SIG-M5 treated with dmso at 0.1 percent for 504 hours (cell line): ENCODE measurements at regions not wholly inside any gene's neighbourhood (a gene's known extent, or its start where the extent isn't known, plus 50 kb on each side); places are given as distances from the start of the nearest gene placed in this dataset.

Source experiments
- DNase-seq: peaks from one replicate; lab custom pipeline; 2025; ENCODE audit not compliant: unreplicated experiment; lab: John Stamatoyannopoulos, UW

GRCh38 chr10:35912615-35913569 lies 270.8 kb upstream of the FZD8 start:
- DNase-seq = no peak

GRCh38 chr10:35911954-35912353 lies 269.9 kb upstream of the FZD8 start:
- no peak for DNase-seq

- DNase-seq = no peak
Observed at GRCh38 chr10:35911233-35911632, 269.1 kb upstream of the FZD8 start.

GRCh38 chr10:35910234-35910633 lies 268.1 kb upstream of the FZD8 start:
- no peak for DNase-seq

- no peak for DNase-seq
Observed at GRCh38 chr10:35909121-35909720, 267.1 kb upstream of the FZD8 start.

DNA sequence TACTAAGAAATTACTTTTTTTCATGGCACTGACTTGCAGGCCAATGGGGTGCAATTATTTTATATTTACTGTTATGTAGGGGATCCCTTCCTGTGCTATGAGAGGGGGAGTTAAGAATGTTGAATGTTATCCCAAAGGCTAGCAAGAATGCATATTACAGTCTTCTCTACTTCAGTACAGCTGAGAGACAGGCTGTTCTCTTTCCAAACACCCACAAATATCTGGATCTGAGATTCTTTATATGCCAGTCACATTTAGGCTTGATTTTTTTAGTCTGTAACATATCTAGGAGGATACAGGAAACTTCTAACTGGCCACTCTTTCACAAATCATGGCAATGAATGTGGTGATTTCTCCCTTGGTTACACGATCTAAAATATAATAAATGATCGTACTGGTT lies 266.4 kb upstream of the FZD8 start:
- no peak for DNase-seq

- no peak for DNase-seq
Observed at GRCh38 chr10:35907548-35907947, 265.5 kb upstream of the FZD8 start.

- DNase-seq = no peak
Observed at GRCh38 chr10:35906155-35906554, 264.1 kb upstream of the FZD8 start.

GRCh38 chr10:35903021-35903420 lies 260.9 kb upstream of the FZD8 start:
- no peak for DNase-seq

- DNase-seq = no peak
Observed at GRCh38 chr10:35898716-35899440, 256.8 kb upstream of the FZD8 start.

GRCh38 chr10:35896001-35896400 lies 253.9 kb upstream of the FZD8 start:
- no peak for DNase-seq

- no peak for DNase-seq
Observed at GRCh38 chr10:35895331-35895730, 253.2 kb upstream of the FZD8 start.

- no peak for DNase-seq
Observed at GRCh38 chr10:35892526-35892925, 250.4 kb upstream of the FZD8 start.

GRCh38 chr10:35890676-35891495 lies 248.8 kb upstream of the FZD8 start:
- DNase-seq = no peak

DNA sequence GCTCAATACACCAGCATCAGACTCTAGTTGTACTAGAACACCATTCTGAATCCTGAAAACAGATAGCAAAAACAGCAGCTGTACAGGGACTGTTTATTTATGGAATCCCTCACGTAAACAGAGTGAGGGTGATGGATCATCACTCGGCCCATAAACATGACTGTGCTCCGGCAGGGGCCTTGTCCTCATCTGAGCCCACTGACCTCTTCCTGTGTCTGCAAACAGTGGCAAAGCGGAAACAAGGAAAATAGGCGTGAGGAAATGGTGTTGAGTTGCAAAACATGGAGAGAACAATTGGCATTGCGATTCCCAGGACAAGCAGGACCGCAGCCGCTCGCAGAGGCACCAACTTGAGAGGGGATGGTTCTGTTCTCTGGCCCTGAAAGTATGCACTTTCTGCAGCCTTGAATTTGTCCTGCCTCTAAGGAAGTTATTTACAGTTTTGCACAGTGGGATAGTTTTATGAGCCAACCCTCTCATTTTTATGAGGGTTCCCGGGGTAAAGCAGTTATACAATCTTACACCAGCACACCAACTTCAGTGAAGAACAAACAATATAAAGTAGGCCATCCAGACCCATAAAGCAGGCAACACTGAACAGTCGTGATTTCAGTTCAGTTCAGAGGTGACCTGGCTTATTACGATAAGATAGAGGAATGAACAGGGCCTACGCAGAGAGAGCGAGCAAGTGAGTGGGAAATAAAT lies 248.0 kb upstream of the FZD8 start:
- no peak for DNase-seq

DNA sequence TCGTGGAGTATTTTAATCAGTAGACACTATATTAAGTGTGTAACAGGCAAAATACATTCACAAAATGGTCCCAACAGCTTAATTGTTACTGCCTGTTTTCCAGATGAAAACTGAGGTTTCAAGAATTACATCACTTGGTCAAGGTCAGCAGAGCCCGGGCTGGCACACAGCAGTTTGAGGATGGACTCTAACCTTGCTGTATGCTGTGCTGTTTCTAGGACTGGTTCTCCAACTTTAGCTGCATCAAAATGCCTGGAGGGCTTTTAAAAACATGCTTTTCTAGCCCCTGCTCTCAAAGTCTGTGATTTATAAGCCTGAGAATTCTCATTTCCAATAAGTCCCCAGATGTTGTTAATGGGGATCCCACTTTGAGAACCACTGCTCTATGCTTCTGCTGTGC lies 247.1 kb upstream of the FZD8 start:
- DNase-seq = no peak

GRCh38 chr10:35888400-35888799 lies 246.3 kb upstream of the FZD8 start:
- DNase-seq = no peak

DNA sequence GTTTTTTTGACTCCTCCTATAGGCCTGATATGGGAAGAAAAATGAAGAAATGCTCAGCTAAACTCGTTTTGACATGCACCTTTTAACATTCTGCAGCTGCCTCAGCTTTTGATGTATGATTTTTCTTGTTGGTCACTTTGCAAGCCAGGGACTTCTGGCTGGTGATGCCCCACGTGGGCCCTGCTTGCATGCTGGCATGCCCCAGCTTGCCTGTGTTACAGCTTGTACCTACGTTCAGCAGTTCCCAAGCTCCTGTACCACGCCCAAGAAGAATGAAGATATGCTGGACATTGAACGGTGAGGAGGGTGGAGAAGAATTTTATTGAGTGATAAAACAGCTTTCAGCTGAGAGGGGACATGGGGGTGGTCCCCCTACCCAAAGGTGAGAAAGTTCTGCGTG lies 245.6 kb upstream of the FZD8 start:
- DNase-seq = no peak

DNA sequence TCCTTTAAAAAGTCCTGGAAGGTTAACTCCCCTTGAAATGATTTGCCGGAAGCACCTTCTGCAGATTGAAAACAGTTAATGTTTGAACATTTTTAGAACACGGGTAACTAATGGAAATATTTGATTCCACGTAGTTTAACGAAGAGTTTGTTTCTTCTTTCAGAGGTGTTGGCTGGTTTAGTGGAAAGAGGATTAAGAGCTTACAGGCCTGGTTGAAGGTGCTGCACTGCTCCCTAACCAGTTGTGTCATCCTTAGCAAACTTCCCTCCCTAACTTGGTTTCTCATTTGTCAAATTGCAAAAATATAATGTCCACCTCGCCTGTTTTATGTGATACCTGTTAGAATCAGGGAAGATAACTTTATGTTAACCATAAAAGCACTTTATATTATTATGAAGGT lies 243.0 kb upstream of the FZD8 start:
- no peak for DNase-seq

DNA sequence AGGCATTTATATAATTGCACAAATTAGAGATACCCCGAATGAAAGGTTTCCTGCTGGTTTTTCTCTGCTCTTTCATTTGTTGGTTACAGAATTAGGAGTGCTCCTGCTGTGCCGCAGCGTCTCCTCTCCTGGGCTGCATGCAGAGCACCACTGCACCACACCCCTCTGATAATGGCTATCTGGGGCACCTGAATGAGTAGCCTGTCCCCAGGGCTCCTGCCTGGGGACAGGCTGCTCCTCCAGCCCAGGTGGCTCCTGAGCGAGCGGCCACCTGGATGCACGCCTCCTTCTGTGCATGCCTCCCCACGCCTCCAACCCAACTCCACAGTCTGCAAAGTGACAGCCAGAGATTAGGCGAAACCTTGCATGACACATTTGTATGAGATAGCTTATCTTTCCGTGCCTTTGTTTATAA lies 242.6 kb upstream of the FZD8 start:
- no peak for DNase-seq
